ENCODE measurements at regions not wholly inside any gene's neighbourhood (a gene's known extent, or its start where the extent isn't known, plus 50 kb on each side); places are given as distances from the start of the nearest gene placed in this dataset.

DNA sequence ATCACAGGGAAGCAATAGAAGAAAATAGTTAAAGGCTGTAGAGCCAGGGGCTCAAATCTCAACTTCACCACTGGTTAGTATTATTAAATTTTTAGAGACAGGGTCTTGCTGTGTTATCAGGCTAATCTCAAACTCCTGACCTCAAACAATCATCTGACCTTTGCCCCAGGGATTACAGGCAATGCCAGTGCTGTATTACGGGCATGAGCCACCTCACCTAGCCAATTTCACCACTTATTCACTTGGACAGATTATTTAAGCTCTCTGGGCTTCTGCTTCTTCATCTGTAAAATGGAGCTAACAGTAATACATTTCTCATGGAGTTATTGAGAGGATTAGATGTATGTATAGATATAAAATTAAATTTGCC is 155.9 kb upstream of the KLF4 start:
- Mint-ChIP-seq H3K27ac (ENCODE audit: unreplicated experiment) (no peak overlapping the region), H3K27me3 (ENCODE audit: low read depth, unreplicated experiment) (peaks cover 40% of the 10 kb centered on the region), H3K36me3 (ENCODE audit: low read depth, unreplicated experiment) (no peaks in the 10 kb centered on the region), H3K4me3 (ENCODE audit: unreplicated experiment) (no peak overlapping the region), H3K4me1 (ENCODE audit: low read depth, unreplicated experiment) (peaks cover 2% of the 10 kb centered on the region), H3K9me3 (ENCODE audit: unreplicated experiment) (peaks cover 3% of the 10 kb centered on the region)
- Histone ChIP-seq H3K79me2 (ENCODE audit: insufficient read depth, low read length) (no peaks in the 10 kb centered on the region), H3K9ac (ENCODE audit: low read length) (no peak overlapping the region), H3K9me3 (ENCODE audit: insufficient read depth, low read depth, low read length) (no peaks in the 10 kb centered on the region), H3K4me3 (ENCODE audit: insufficient read depth, low read depth, low read length) (no peak overlapping the region), H3K27ac (ENCODE audit: low read depth, low read length) (no peak overlapping the region), H2AFZ (ENCODE audit: low read depth, low read length) (no peak overlapping the region), H3K4me2 (ENCODE audit: low read length) (no peak overlapping the region), H3K36me3 (ENCODE audit: insufficient read depth, low read length) (no peaks in the 10 kb centered on the region), H3K4me1 (ENCODE audit: insufficient read depth, low read length) (peaks cover 8% of the 10 kb centered on the region), H3K27me3 (ENCODE audit: insufficient read depth, low read length) (no peaks in the 10 kb centered on the region), H4K20me1 (ENCODE audit: insufficient read depth, low read length) (no peaks in the 10 kb centered on the region)
- DNase-seq (ENCODE audit: low read depth) (no peak), FAIRE-seq (no peak)
- TF ChIP-seq, protein P1, sequence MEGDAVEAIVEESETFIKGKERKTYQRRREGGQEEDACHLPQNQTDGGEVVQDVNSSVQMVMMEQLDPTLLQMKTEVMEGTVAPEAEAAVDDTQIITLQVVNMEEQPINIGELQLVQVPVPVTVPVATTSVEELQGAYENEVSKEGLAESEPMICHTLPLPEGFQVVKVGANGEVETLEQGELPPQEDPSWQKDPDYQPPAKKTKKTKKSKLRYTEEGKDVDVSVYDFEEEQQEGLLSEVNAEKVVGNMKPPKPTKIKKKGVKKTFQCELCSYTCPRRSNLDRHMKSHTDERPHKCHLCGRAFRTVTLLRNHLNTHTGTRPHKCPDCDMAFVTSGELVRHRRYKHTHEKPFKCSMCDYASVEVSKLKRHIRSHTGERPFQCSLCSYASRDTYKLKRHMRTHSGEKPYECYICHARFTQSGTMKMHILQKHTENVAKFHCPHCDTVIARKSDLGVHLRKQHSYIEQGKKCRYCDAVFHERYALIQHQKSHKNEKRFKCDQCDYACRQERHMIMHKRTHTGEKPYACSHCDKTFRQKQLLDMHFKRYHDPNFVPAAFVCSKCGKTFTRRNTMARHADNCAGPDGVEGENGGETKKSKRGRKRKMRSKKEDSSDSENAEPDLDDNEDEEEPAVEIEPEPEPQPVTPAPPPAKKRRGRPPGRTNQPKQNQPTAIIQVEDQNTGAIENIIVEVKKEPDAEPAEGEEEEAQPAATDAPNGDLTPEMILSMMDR (IDR thresholded peaks at IDR 0.05; ENCODE audit: insufficient read depth, low read depth, low read length) = no peak
- TF ChIP-seq EZH2 (IDR thresholded peaks at IDR 0.05; ENCODE audit: insufficient read depth, low read length) = no peak

DNA sequence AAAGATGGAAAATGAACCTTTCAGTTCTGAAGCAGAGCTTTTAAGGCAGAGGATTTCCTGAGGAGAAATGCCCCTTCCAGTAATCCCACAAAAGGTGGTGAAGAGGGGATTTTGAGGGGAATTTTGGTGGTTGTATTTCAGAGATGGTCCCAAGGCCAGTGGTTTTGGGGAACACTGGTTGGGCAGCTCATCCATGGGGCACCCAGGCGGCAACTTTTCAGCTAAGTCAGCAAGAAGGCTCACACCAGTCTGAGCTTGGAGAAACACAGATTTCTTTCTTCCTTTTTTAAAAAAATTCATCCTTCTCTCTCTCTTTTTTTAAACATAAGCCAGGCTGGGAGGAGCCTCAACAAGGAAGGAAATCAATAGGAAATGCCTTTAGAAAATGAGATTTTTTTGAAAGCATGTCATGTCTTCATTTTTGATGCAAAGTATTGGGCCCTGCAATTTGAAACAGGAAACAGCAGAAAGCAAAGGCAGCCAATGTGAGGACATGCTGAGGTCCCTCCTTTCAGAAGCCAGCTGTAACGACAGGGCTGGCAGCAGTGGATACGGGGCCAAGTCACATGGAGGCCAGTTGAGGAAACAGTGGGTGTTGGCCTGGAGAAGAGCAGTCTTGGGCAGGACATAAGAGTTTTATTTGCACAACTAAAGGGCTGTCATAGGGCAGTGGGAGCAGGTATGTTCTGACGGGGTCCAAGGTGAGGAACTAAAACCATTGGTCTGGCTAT is 155.3 kb upstream of the KLF4 start:
- peaks cover 41% of the 10 kb centered on the region for H3K27me3 Mint-ChIP-seq (ENCODE audit: low read depth, unreplicated experiment)
- no peak overlapping the region for H3K4me3 Mint-ChIP-seq (ENCODE audit: unreplicated experiment)
- peaks cover 3% of the 10 kb centered on the region for H3K4me1 ChIP-seq (ENCODE audit: insufficient read depth, low read length)
- H3K27ac ChIP-seq (ENCODE audit: low read depth, low read length) = no peak overlapping the region
- no peaks in the 10 kb centered on the region for H3K36me3 ChIP-seq (ENCODE audit: insufficient read depth, low read length)
- H3K9me3 Mint-ChIP-seq (ENCODE audit: unreplicated experiment) = no peaks in the 10 kb centered on the region
- no peaks in the 10 kb centered on the region for H3K36me3 Mint-ChIP-seq (ENCODE audit: low read depth, unreplicated experiment)
- no peaks in the 10 kb centered on the region for H3K79me2 ChIP-seq (ENCODE audit: insufficient read depth, low read length)
- no peak overlapping the region for H3K4me3 ChIP-seq (ENCODE audit: insufficient read depth, low read depth, low read length)
- FAIRE-seq = no peak
- DNase-seq (ENCODE audit: low read depth) = no peak
- no peaks in the 10 kb centered on the region for H4K20me1 ChIP-seq (ENCODE audit: insufficient read depth, low read length)
- H3K9me3 ChIP-seq (ENCODE audit: insufficient read depth, low read depth, low read length) = no peaks in the 10 kb centered on the region
- H3K27me3 ChIP-seq (ENCODE audit: insufficient read depth, low read length) = no peaks in the 10 kb centered on the region
- no peak overlapping the region for H3K27ac Mint-ChIP-seq (ENCODE audit: unreplicated experiment)
- TF ChIP-seq, protein P1 (IDR thresholded peaks at IDR 0.05; ENCODE audit: insufficient read depth, low read depth, low read length) = no peak
- TF ChIP-seq EZH2 (IDR thresholded peaks at IDR 0.05; ENCODE audit: insufficient read depth, low read length) = no peak
- H2AFZ ChIP-seq (ENCODE audit: low read depth, low read length) = no peak overlapping the region
- H3K9ac ChIP-seq (ENCODE audit: low read length) = no peak overlapping the region
- no peak overlapping the region for H3K4me2 ChIP-seq (ENCODE audit: low read length)
- H3K4me1 Mint-ChIP-seq (ENCODE audit: low read depth, unreplicated experiment) = peaks cover 2% of the 10 kb centered on the region

DNA sequence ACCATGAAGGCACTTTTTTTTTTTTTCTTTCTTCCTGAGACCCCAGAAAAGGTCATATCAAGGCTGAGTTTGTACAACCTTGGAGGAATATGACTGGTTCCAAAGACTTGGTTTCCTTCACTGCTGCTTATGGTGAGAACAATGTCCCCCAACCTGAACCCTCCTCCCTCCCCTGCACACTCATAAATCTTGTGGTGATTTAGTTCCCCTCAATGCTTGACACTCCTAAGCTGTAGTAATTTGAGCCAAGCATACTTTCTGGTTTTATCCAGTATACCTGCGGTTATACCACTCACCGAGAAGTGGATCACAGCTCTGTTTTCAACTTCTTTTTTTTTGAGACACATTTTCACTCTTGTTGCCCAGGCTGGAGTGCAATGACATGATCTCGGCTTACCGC is 149.9 kb upstream of the KLF4 start:
- Mint-ChIP-seq H3K27ac (ENCODE audit: unreplicated experiment) (no peak overlapping the region), H3K9me3 (ENCODE audit: unreplicated experiment) (peaks cover 2% of the 10 kb centered on the region), H3K27me3 (ENCODE audit: low read depth, unreplicated experiment) (peaks cover 35% of the 10 kb centered on the region), H3K4me3 (ENCODE audit: unreplicated experiment) (peak overlapping the region; percentile 34), H3K36me3 (ENCODE audit: low read depth, unreplicated experiment) (no peaks in the 10 kb centered on the region), H3K4me1 (ENCODE audit: low read depth, unreplicated experiment) (peaks cover 5% of the 10 kb centered on the region)
- H2AFZ ChIP-seq (ENCODE audit: low read depth, low read length) = no peak overlapping the region
- H3K79me2 ChIP-seq (ENCODE audit: insufficient read depth, low read length) = no peaks in the 10 kb centered on the region
- H3K9ac ChIP-seq (ENCODE audit: low read length) = no peak overlapping the region
- no peaks in the 10 kb centered on the region for H3K36me3 ChIP-seq (ENCODE audit: insufficient read depth, low read length)
- no peak overlapping the region for H3K4me2 ChIP-seq (ENCODE audit: low read length)
- FAIRE-seq (no peak), DNase-seq (ENCODE audit: low read depth) (peak; percentile 38)
- H3K4me1 ChIP-seq (ENCODE audit: insufficient read depth, low read length) = peaks cover 5% of the 10 kb centered on the region
- H4K20me1 ChIP-seq (ENCODE audit: insufficient read depth, low read length) = no peaks in the 10 kb centered on the region
- no peak overlapping the region for H3K27ac ChIP-seq (ENCODE audit: low read depth, low read length)
- H3K9me3 ChIP-seq (ENCODE audit: insufficient read depth, low read depth, low read length) = no peaks in the 10 kb centered on the region
- H3K4me3 ChIP-seq (ENCODE audit: insufficient read depth, low read depth, low read length) = no peak overlapping the region
- TF ChIP-seq EZH2 (IDR thresholded peaks at IDR 0.05; ENCODE audit: insufficient read depth, low read length) = no peak
- TF ChIP-seq, protein P1 (IDR thresholded peaks at IDR 0.05; ENCODE audit: insufficient read depth, low read depth, low read length) = no peak
- no peaks in the 10 kb centered on the region for H3K27me3 ChIP-seq (ENCODE audit: insufficient read depth, low read length)

Data from astrocyte (in vitro differentiated cells and primary cell).